ENCODE measurements at regions not wholly inside any gene's neighbourhood (a gene's known extent, or its start where the extent isn't known, plus 50 kb on each side); places are given as distances from the start of the nearest gene placed in this dataset.

GRCh38 chr4:83837614-83838308, 301.9 kb downstream of the GPAT3 start:
- no peak for DNase-seq

DNA sequence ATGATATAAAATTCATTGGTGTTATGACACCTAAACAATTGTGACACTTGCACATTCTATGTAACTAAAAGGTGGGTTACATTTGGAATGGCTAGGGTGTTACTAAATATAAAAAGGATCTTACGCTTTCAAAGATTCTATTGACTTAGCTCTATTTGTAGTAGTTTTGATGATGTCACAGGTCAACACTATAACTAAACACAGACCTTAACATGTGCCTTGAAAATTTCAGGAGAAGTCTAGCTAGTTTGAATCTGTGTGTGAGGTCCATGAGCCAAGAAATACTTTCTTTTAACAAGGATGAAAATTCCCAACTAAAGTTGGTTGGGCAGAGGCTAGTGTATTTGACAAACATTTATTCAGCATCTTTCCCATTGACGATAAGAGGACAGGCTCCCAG, 298.0 kb downstream of the GPAT3 start:
- DNase-seq, result no peak

DNA sequence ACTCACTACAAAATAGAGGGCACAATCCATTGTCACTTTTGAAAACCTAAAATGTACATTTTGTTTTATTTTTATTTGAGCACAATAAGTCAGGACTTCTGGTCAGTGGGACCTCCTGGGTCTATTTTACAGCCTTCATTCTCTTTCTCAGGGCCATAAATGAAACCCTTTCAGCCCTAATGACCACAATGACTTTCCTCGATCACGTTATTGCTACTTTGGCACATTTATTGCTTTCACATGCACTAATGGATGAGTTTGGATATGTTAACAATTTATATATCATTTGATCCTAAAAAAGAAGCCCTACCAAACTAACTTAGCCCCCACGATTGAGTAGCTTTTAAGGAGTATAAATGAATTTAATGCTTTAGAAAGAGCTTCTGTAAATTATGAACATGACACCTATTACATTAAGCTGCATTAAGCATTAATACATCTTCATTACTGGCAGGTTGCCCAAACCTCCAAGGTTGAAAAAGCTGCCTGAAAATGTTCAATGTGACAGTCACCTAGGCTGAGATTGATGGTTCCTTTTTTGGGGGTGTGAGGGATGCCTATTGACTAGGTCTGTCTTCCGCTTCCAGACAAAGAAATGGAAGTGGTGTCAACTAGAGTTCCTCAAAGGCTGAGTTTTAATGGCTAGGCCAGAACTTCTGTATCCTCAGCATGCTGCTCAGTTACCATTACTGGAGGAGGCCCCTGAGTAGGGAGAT, 296.4 kb downstream of the GPAT3 start:
- no peak for DNase-seq

GRCh38 chr4:83831588-83831987, 295.7 kb downstream of the GPAT3 start:
- no peak for DNase-seq

GRCh38 chr4:83830138-83830888, 294.4 kb downstream of the GPAT3 start:
- DNase-seq, result no peak

DNA sequence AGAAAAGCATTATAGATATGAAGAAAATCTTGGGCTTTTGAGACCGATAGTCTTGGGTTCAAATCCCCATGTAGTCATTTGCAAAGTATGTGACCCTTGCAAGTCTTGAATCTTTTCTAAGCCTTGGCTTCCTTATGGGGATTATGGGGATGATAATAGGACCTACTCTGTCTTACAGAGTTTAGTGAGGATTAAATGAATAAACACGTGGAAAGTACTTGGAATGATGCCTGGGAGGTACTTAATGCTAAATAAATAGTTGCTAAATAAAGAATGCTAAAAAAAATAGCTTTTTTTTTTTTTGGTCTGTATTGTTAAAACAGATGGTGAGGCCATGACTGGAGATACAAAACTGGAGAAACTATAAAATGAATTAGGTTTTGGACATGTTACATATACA, 292.7 kb downstream of the GPAT3 start:
- DNase-seq, result no peak

DNA sequence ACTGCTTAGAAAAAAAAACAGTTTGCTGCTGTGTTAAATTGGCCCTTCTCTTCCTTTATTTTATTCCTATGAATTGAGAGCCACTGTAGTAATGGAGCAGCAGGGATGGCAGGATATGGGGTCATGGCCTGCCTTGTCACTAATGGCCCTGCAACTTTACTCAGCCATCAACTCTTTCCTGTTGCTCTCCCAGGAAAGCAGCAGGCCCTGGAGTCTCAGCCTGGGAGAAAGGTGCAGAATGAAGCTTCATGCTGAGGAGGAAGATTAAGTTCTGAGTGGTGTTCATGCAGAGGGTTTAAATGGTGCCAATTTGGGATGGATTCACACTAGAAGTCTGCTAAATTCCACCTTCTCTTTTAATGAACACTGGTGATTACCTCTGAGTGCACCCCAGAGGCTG, 285.6 kb downstream of the GPAT3 start:
- no peak for DNase-seq

- DNase-seq, result no peak
Observed at GRCh38 chr4:83819582-83819981, 283.7 kb downstream of the GPAT3 start.

GRCh38 chr4:83810428-83810827, 274.5 kb downstream of the GPAT3 start:
- no peak for DNase-seq

DNA sequence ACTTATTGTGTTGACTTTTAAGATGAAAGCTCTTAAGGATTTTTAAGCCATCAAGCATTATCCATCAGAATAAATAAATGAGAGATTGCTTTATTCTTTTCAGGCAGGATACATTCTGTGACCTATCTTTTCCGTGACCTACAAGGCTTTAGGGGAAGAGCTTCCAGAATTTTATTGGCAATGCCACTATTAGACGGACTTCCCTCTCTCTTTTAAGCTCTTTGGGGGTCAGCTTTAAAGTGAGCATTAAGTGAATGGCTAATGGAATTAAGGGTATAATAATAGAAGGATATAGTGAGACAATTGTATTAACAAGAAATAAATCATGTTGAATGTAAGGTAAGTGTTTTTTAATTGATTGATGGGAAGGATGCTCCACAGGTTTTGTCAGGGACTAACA, 273.7 kb downstream of the GPAT3 start:
- no peak for DNase-seq

- no peak for DNase-seq
Observed at GRCh38 chr4:83793481-83793880, 257.6 kb downstream of the GPAT3 start.

DNA sequence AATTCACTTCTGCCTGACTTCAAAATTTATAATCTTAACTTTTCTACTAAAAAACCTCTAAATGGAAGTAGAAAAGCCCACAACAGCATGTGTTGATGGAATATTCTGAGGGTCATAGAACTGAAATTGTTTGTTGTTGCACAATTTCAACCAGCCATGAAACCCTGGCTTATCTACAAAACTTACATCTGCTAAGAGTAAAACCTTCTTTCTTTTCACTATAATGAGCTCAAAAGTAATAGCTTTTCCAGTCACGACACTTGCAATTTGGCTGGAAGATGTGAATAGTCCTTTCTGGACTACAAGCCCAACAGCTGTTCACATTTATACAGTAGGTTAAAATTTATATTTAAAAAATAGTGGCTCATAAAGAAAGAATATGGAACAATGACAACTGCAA, 250.0 kb downstream of the GPAT3 start:
- no peak for DNase-seq

DNA sequence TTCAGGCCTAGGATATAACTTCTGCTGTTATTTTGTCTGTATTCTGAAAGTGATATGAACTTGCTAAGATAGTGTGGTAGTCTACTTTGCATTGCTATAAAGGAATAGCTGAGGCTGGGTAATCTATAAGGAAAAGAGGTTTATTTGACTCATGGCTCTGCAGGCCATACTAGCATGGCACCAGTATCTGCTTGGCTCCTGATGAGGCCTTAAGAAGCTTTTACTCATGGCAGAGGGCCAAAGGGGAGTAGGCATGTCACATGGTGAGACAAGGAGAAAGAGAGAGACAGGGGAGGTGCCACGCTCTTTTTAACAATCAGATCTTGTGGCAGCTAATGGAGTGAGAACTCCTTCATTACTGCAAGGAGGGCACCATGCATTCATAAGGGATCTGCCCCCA, 247.3 kb downstream of the GPAT3 start:
- DNase-seq, result no peak

DNA sequence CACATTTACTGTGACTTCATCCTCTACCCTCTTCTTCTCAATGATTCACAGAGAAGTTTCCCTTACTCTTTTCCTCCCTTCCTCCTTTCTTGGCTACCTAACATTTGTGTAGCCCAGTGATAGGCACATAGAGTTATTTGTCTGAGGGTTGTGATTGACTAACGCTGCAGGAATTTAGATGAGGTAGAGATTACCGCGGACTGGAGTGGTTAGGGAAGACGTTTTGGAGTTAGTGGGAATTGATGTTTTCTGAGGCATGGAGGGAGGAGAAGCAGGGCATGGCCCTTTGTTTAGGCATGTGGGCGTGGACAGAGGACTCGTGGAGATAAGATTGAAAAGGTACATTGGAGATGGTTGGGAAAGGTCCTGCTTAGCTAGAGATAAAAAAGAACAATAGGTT, 246.7 kb downstream of the GPAT3 start:
- no peak for DNase-seq

- no peak for DNase-seq
Observed at GRCh38 chr4:83781434-83781833, 245.5 kb downstream of the GPAT3 start.

DNA sequence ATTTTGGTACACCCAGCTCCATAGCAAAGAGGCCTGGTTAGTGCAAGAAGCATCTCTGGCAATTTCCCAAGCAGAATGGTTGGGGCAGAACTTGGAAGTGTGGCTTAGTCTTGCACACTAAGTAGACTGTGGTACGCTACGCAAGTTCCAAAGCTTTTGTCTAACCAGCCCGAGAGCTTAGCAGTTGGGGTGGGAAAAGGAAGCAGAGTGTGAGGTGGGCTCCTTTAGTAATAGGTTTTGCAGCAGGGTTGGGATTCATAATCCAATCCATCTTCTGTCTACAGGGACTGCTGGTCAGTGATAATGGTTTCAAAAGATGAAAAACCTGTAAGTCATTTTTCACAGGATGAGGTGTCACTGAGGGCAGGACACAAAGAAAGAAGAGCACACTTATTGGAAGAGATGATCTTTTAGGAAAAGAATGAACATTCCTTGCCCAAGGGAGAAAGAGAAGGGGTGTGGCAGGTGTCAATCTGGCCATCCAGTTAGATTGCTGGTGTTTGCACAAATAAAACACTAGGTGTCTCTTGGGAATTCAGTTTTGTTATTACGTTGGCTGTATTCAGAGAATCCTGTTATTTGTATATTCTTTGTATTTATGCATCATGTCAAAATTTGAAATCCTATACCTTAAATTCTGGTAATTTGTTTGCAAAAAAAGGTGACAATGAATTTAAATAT, 244.3 kb downstream of the GPAT3 start:
- no peak for DNase-seq

DNA sequence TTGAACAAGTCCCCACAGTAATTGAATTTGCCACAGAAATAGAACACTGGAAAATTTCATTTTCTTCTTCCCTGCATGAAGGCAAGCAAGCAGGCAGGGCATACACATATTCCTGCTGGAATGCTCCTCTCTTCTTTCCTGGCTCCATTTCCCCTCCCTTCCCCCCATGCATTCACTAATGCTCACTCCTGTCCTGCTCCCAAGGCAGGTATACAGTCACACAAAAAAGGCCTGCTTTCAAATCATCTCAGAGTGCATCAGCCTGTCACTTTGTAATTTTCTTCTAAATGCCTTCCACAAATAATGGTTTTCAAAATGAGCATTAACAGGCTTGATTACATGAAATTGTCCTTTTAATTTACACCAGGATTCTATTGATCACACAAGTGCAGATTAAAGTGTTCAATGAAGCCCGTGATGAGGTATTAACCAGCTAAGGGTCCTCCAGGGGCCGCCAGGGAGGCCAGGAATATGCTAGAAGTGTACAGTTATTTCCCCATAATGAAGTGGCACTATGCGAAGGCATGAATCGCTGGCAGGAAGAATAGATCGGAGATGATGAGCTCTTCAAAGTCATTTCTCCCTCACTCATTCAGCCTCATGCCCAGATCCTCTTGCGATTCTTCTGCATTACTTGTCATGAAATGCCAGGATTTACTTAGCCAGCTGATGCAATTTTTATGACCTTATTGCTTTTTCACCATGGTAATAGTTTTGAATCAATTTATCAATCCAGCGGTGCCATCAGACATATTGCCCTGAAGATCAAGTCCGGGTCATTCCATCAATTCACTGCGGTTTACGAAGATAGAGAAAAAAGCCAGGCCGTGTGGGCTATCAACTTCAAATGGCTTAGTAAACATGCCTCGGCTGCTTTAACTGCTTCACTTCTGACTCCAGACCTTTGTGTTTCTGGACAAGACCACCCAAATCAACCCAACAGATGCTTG, 243.5 kb downstream of the GPAT3 start:
- DNase-seq, result no peak

- DNase-seq, result no peak
Observed at GRCh38 chr4:83772685-83773084, 236.8 kb downstream of the GPAT3 start.

- no peak for DNase-seq
Observed at GRCh38 chr4:83771113-83771705, 235.3 kb downstream of the GPAT3 start.

DNA sequence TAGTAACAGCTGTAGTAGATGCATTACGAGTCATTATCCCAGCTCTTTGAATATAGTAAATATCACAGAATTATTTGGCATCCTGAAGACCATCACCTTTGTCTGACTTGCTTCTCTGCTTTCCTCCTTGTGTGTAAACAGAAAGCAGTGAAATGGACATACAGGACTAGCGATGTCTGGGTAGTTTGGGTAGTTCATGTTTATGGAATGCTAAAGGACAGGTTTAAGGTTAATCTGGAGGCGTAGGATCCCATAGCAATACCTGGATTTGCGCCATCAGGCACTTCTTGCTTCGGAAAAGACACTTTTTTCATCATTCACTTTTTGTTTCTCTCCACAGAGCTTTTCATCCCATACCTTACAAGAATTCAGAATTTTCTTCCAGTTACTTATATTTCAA, 232.2 kb downstream of the GPAT3 start:
- DNase-seq, result no peak

DNA sequence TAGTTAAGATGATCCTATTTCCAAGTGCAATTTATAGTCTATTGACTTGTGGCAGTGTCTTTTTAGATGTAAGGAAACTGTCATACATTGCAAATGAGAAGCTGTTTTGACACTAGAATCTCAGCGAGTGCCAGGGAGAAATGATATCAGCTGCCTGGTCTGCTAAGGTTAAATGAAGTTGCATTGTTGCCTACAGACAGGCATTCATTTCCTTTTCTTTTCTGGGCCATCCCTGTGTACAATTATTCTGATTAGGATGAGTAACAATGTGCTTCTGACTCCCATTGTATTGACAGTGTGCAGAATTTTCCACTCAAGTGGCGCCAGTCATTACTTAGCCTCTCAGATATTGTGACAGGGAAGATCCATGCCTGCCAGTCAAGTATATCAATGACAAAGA, 231.2 kb downstream of the GPAT3 start:
- DNase-seq, result no peak

- no peak for DNase-seq
Observed at GRCh38 chr4:83759611-83760010, 223.7 kb downstream of the GPAT3 start.
